Head of caudate nucleus (tissue), 42 donors: ENCODE measurements at regions not wholly inside any gene's neighbourhood (a gene's known extent, or its start where the extent isn't known, plus 50 kb on each side); places are given as distances from the start of the nearest gene placed in this dataset.
"Not testable (repeated sequence)": the region's sequence is repeated elsewhere in the genome, so short reads cannot be mapped to it uniquely, and the experiment has no call there.

Experiments
- DNase-seq, 42 donors: peaks; one replicate each; pipeline versions ENCODE4 v3.0.0 to v3.0.0-alpha.2; 2020 to 2021; ENCODE audit warnings: mixed read lengths in 7 of 42
- intact Hi-C: fragments of 100-400 bp; cut with DNase I; formaldehyde crosslinking; loops from one replicate; pipeline ENCODE4 v1.15.0; 2022

DNA sequence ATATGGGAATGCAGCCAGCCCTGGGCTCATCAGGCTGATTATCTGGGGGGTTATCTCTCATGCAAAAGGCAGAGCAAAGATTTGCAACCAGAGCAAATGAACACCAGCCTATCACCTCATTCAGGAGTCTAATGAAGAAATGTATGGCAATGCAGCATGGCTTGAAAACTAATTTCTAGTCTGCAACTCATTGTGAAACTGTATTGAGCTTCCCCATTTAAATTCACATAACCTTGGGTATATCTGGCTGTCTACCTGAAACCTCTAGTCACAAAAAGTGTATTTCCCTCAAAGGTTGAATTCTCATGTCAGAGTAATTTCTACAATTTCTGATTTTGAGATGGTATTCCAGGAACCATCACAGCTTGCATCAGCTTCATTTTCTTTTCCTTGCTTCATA lies 240.0 kb downstream of the SDHAF3 start:
- intact Hi-C loops, result no loop called here
- DNase-seq, result no peak

GRCh38 chr7:97372882-97373281 lies 255.4 kb downstream of the SDHAF3 start:
- no peak for DNase-seq
- intact Hi-C loops, result no loop called here

GRCh38 chr7:97373736-97374135 lies 256.2 kb downstream of the SDHAF3 start:
- peak in 1 of 42 donors; percentile 4 for DNase-seq

DNA sequence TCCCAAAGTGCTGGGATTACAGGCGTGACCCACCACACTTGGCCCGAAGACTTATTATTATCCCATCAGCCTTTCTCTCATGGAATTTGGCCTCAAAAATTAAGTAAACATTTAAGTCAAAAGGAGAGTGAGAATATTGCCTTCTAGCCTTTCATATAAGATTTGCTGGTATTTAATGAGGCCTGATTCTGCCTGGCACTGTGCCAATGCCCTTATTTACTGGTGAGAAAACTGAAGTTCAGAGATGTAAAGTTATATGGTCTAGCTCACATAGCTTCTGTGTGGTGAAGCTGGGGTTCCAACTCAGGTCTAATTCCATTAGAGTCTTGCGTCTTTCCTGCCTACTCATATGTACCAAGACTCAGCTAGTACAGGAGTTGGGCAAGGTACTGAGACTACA lies 260.2 kb downstream of the SDHAF3 start:
- no peak for DNase-seq
- intact Hi-C loops, result no loop called here

More at GRCh38 chr7:97373736-97374135, 256.2 kb downstream of the SDHAF3 start:
- intact Hi-C loops, result no loop called here

DNA sequence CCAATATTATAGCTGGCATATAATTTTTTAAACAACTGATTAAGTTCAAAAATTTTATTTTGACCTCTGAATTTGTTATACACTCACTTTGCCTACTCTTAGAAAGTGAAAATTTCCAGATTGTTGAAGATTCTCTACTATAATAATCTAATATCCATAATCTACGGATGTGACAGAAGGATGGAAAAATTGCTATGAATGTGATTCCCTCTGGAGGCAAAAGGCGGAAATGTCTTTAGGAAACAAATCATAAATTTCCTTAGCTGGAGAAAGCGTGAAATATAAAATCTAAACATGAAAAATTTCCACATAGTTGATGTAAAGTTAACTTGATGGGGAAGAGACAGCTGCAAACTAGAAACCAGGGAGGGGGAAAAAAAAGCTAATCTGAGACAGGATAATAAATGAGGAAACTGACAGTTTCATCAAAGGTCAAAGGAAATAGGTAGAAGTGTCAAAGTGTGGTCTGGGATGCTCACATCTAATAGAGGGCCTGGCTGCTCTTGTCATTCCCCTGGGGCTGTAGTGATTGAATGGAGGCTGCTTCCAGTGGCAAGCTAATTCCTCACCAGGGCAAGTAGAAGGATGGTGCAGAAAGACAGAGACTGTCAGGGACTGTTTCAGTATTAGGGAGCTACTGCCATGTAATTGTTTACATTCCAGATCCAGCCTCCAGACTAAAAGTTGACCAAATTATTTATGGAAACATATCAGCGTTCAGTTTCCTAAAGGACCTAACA lies 264.5 kb downstream of the SDHAF3 start:
- peak in 1 of 42 donors; percentile 26 for DNase-seq
- intact Hi-C loops, result no loop called here

DNA sequence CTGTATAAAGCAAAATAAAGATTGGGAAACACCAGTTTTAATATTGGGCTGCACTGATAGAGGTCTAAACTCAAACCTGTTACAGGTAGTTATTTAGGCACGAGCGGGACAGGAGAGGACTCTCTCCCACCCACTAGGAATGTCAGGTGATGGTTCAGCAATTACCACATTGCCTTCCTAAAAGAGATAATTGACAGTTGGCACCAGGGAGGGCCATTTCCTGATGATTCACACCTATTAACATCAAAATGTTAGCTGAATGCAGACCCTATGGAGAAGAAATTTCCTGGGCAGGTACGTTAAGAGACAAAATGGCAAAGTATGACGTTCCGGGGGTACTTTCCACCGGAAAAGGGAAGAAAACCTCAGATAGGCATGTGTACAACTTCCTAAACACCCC lies 272.6 kb downstream of the SDHAF3 start:
- DNase-seq, result no peak
- intact Hi-C loops, result no loop called here

- intact Hi-C loops, result no loop called here
Measured at GRCh38 chr7:97390915-97391593, 273.6 kb downstream of the SDHAF3 start.

DNA sequence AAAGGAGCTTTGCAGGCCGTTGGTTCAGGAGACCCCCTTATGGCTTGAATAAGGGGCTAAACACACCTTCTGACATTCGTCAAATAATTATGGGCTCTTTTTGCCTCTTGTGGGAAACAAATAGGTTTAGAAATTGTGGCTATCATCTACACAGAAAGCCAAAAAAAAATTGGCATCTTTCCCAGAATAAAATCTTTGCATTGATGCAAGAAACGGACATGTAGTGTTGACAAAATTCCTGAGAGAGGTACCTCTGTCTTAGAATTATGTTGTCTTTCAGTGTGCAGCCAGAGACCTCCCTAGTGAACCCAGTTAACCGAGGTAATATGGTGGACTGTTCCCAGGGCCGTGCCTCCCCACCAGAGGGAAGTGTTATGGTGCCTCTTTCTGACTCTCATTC lies 283.9 kb downstream of the SDHAF3 start:
- no peak for DNase-seq
- intact Hi-C loops, result no loop called here

More at GRCh38 chr7:97390915-97391593, 273.6 kb downstream of the SDHAF3 start:
- no peak for DNase-seq

GRCh38 chr7:97405835-97406234 lies 288.3 kb downstream of the SDHAF3 start:
- intact Hi-C loops, result no loop called here
- no peak for DNase-seq

- no peak for DNase-seq
- intact Hi-C loops, result no loop called here
Measured at GRCh38 chr7:97407106-97407505, 289.6 kb downstream of the SDHAF3 start.

GRCh38 chr7:97409346-97409745 lies 291.8 kb downstream of the SDHAF3 start:
- intact Hi-C loops, result no loop called here

GRCh38 chr7:97418312-97418711 lies 300.8 kb downstream of the SDHAF3 start:
- intact Hi-C loops, result no loop called here
- DNase-seq, result no peak

More at GRCh38 chr7:97409346-97409745, 291.8 kb downstream of the SDHAF3 start:
- DNase-seq, result no peak

DNA sequence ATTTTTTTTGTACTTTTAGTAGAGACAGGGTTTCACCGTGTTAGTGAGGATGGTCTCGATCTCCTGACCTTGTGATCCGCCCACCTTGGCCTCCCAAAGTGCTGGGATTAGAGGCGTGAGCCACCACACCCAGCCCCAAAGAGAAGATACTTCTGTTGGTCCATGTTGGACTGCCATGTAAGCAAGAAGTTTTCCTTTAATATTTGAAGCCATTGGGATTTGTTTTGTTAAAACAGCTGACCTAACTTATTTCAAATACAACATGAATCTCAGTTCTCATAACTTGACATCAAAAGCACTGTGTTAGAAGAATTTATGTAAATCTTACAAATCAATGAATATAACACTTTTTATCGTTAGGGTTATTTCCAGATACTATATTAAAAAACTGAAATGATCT lies 302.4 kb downstream of the SDHAF3 start:
- DNase-seq, result no peak
- intact Hi-C loops, result no loop called here

- intact Hi-C loops, result no loop called here
- DNase-seq, result no peak
Measured at GRCh38 chr7:97421307-97421930, 303.9 kb downstream of the SDHAF3 start.

- intact Hi-C loops, result no loop called here
- DNase-seq, result no peak
Measured at GRCh38 chr7:97422046-97422445, 304.5 kb downstream of the SDHAF3 start.

GRCh38 chr7:97430006-97430405 lies 301.9 kb upstream of the TAC1 start:
- peak; percentile 8 to 86 (median 58) for DNase-seq
- intact Hi-C loops, result no loop called here

- intact Hi-C loops, result no loop called here
- DNase-seq, result no peak
Measured at GRCh38 chr7:97439637-97440214, 292.2 kb upstream of the TAC1 start.

DNA sequence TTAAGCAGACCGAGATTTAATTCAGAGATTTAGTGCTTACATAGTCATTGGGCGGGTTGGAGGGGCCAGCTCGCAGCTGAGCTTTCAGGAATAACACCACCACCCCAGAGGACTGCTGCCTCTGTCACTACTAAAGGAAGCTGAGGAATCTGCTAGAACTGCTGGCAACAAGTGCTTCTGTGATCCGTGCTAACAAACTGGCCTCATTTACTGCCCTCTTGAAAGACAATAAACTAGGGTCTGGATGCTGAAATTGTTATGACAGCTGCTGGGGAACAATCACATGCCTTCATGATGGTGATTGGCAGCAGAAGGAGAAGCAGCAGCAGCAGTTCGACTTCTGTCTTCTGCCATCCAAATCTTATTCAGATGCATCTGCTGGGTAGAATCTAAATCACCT lies 285.5 kb upstream of the TAC1 start:
- intact Hi-C loops, result no loop called here
- peak in 12 of 42 donors; percentile 5 to 48 (median 16) for DNase-seq

DNA sequence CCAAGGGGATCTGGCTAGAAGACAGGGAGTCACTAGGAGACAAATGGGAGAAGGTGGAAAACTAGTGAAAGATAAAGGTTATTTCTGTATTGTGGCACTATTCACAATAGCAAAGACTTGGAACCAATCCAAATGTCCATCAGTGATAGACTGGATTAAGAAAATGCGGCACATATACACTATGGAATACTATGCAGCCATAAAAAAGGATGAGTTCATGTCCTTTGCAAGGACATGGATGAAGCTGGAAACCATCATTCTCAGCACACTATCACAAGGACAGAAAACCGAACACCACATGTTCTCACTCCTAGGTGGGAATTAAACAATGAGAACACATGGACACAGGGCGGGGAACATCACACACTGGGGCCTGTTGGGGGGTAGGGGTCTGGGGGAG lies 282.4 kb upstream of the TAC1 start:
- intact Hi-C loops, DNase-seq: not testable (repeated sequence)

- DNase-seq, result no peak
- intact Hi-C loops, result no loop called here
Measured at GRCh38 chr7:97450516-97450915, 281.4 kb upstream of the TAC1 start.
